Osteoblast (primary cell): ENCODE measurements at regions not wholly inside any gene's neighbourhood (a gene's known extent, or its start where the extent isn't known, plus 50 kb on each side); places are given as distances from the start of the nearest gene placed in this dataset.

Source experiments
- DNase-seq: peaks from one replicate; pipeline ENCODE4 v3.0.0; 2011; ENCODE audit warnings: low spot score, mixed read lengths; ENCODE audit not compliant: insufficient read length; ENCODE audit errors: missing footprints
- H2AFZ ChIP-seq: 2 replicates; pipeline ENCODE4 v1.6.0; 2011; ENCODE audit warnings: mild to moderate bottlenecking, low read length
- H3K27ac ChIP-seq: 2 replicates; pipeline ENCODE4 v1.5.1; 2011; ENCODE audit warnings: mild to moderate bottlenecking, low read depth, low read length, moderate library complexity
- H3K27me3 ChIP-seq: 2 replicates; pipeline ENCODE4 v1.6.0; 2012; ENCODE audit warnings: mild to moderate bottlenecking, control low read depth, inconsistent platforms, low read length, moderate library complexity; ENCODE audit not compliant: insufficient read depth
- H3K36me3 ChIP-seq: 2 replicates; pipeline ENCODE4 v1.5.1; 2011; ENCODE audit warnings: mild to moderate bottlenecking, low read length, control low read depth, moderate library complexity; ENCODE audit not compliant: insufficient read depth
- H3K4me1 ChIP-seq: 2 replicates; pipeline ENCODE4 v1.5.1; 2011; ENCODE audit warnings: mild to moderate bottlenecking, low read length, control low read depth, moderate library complexity; ENCODE audit not compliant: insufficient read depth
- H3K4me2 ChIP-seq: 2 replicates; pipeline ENCODE4 v1.6.0; 2011; ENCODE audit warnings: mild to moderate bottlenecking, low read length; ENCODE audit not compliant: insufficient read depth
- H3K4me3 ChIP-seq: fragments of 200-600 bp; sonication (generic); 3 replicates; pipeline ENCODE4 v1.5.1; 2012; ENCODE audit warnings: mild to moderate bottlenecking, low read length, inconsistent platforms; ENCODE audit not compliant: insufficient read depth
- H3K79me2 ChIP-seq: 2 replicates; pipeline ENCODE4 v1.6.0; 2012; ENCODE audit warnings: mild to moderate bottlenecking, low read length, control low read depth, inconsistent platforms; ENCODE audit not compliant: insufficient read depth
- H3K9me3 ChIP-seq: 2 replicates; pipeline ENCODE4 v1.5.1; 2011; ENCODE audit warnings: low read depth, low read length, control low read depth
- H4K20me1 ChIP-seq: 2 replicates; pipeline ENCODE4 v1.6.0; 2012; ENCODE audit warnings: mild to moderate bottlenecking, low read length, control low read depth; ENCODE audit not compliant: insufficient read depth
- TF ChIP-seq, protein P1 (sequence below): IDR thresholded peaks from 2 replicates; pipeline ENCODE4 v1.5.1; 2011; ENCODE audit warnings: mild to moderate bottlenecking, low read depth, low read length, moderate library complexity; ENCODE audit errors: extremely low read depth

DNA sequence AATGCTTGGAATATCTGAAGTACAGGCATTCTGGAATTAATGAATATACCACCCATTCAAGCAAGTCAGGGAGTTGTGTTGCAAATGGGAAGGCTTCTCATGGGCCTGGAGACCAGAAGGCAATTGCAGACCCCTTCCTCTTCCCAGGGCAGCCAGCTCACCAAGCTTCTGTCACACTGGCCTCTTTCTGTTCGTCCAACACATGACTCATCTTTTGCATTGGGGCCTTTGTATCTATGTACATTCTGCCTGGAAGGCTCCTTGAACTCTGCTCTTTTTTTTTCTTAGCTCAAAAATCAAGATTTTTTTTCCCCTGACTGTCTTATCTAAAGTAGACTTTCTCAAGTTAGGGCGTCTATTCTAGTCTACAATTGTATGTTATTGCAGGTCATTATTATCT, 132.9 kb upstream of the MYLIP start:
- Histone ChIP-seq H3K4me1 (no peaks in the 10 kb centered on the region), H2AFZ (no peak overlapping the region), H3K4me3 (no peak overlapping the region), H3K27ac (no peak overlapping the region), H3K79me2 (no peaks in the 10 kb centered on the region), H3K27me3 (no peaks in the 10 kb centered on the region), H4K20me1 (no peaks in the 10 kb centered on the region), H3K36me3 (no peaks in the 10 kb centered on the region), H3K9me3 (no peaks in the 10 kb centered on the region), H3K4me2 (no peak overlapping the region)
- TF ChIP-seq, protein P1, sequence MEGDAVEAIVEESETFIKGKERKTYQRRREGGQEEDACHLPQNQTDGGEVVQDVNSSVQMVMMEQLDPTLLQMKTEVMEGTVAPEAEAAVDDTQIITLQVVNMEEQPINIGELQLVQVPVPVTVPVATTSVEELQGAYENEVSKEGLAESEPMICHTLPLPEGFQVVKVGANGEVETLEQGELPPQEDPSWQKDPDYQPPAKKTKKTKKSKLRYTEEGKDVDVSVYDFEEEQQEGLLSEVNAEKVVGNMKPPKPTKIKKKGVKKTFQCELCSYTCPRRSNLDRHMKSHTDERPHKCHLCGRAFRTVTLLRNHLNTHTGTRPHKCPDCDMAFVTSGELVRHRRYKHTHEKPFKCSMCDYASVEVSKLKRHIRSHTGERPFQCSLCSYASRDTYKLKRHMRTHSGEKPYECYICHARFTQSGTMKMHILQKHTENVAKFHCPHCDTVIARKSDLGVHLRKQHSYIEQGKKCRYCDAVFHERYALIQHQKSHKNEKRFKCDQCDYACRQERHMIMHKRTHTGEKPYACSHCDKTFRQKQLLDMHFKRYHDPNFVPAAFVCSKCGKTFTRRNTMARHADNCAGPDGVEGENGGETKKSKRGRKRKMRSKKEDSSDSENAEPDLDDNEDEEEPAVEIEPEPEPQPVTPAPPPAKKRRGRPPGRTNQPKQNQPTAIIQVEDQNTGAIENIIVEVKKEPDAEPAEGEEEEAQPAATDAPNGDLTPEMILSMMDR, result no peak
- DNase-seq, result no peak

DNA sequence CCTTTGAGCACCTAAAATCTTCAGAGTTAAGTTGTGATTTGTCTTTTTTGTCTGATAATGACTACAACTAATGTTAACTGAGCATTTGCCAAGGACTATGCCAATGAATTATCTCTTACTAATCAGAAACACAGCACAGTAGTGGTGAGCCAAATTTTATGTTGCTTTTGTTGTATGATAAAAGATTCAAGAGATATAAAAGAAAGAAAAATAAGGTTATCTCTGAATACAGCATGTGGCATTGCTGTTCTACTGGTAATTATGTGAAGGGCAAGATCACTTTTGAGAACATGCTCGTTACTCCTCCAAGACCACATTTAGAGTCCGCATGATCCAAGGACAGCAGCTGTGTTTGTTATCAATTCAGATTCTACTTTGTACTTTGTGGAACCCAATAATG, 133.4 kb upstream of the MYLIP start:
- Histone ChIP-seq H3K4me1 (no peaks in the 10 kb centered on the region), H3K4me2 (no peak overlapping the region), H3K79me2 (no peaks in the 10 kb centered on the region), H3K27ac (no peak overlapping the region), H4K20me1 (no peaks in the 10 kb centered on the region), H3K4me3 (no peak overlapping the region), H3K36me3 (no peaks in the 10 kb centered on the region), H3K27me3 (no peaks in the 10 kb centered on the region), H3K9me3 (no peaks in the 10 kb centered on the region), H2AFZ (no peak overlapping the region)
- DNase-seq, result no peak
- TF ChIP-seq, protein P1, result no peak

DNA sequence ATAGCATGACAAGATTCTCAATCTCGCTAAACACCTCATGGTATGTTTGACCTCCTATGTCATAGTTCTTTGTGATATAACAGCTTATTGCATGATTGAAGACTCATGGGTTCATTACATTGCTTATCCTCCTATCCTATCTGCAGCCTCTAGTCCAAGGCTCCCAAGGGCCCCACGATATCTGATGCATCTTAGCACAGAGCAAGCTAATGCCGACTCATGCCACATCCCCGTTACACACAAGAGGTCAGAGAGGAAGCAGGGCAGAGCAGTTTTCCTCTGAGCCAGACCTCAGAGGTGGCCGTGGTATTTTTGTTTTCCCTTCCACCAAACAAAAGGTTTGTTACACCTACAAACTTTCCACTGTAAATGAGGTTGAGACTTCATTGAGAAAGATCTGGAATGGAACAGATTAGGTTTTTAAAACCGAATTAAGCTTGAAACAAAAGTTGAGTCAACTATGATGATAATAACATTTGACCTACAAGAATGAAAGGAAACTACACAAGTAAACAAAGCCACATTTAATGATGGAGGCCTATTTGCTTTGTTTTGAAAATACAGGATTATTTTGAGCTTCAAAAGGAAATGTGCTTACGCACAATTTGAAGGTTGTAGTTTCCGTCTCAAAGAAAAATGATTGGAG, 133.9 kb upstream of the MYLIP start:
- no peaks in the 10 kb centered on the region for H3K36me3 ChIP-seq
- no peaks in the 10 kb centered on the region for H4K20me1 ChIP-seq
- H3K4me1 ChIP-seq, result no peaks in the 10 kb centered on the region
- no peak for DNase-seq
- no peak overlapping the region for H3K27ac ChIP-seq
- H3K27me3 ChIP-seq, result no peaks in the 10 kb centered on the region
- H3K9me3 ChIP-seq, result no peaks in the 10 kb centered on the region
- TF ChIP-seq, protein P1, result no peak
- no peak overlapping the region for H3K4me2 ChIP-seq
- H3K4me3 ChIP-seq, result no peak overlapping the region
- H2AFZ ChIP-seq, result no peak overlapping the region
- no peaks in the 10 kb centered on the region for H3K79me2 ChIP-seq

DNA sequence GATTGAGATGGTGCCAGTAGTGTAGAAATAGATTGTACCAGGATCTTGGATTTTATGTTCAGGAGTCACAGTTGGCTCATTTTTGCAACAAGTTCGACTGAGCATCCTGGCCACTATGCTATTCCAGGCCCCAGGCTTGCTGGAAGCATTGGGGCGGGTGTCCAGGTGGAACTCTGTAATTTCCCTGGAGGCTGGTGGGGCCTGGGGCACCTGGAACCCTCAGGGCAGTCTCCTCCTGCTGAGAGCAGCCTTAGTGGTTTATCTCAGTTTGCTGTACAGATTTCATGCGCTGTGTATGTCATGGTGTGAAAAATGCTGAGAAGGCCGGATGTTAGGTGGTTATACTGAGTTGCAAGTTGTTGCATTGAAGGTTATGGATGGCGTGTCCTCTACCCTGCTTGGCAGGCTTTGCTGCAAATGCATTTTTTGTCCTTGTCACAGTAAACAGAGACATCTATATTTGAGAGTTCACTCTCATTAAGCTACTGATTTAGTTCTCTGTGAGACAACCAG, 135.1 kb upstream of the MYLIP start:
- no peaks in the 10 kb centered on the region for H3K79me2 ChIP-seq
- H3K4me3 ChIP-seq, result no peak overlapping the region
- H4K20me1 ChIP-seq, result no peaks in the 10 kb centered on the region
- no peaks in the 10 kb centered on the region for H3K9me3 ChIP-seq
- no peaks in the 10 kb centered on the region for H3K36me3 ChIP-seq
- H2AFZ ChIP-seq, result no peak overlapping the region
- TF ChIP-seq, protein P1, result no peak
- no peak overlapping the region for H3K27ac ChIP-seq
- no peak for DNase-seq
- H3K4me1 ChIP-seq, result no peaks in the 10 kb centered on the region
- H3K27me3 ChIP-seq, result no peaks in the 10 kb centered on the region
- H3K4me2 ChIP-seq, result no peak overlapping the region
